ENCODE measurements at regions not wholly inside any gene's neighbourhood (a gene's known extent, or its start where the extent isn't known, plus 50 kb on each side); places are given as distances from the start of the nearest gene placed in this dataset.
"Not testable (repeated sequence)": the region's sequence is repeated elsewhere in the genome, so short reads cannot be mapped to it uniquely, and the experiment has no call there.

DNA sequence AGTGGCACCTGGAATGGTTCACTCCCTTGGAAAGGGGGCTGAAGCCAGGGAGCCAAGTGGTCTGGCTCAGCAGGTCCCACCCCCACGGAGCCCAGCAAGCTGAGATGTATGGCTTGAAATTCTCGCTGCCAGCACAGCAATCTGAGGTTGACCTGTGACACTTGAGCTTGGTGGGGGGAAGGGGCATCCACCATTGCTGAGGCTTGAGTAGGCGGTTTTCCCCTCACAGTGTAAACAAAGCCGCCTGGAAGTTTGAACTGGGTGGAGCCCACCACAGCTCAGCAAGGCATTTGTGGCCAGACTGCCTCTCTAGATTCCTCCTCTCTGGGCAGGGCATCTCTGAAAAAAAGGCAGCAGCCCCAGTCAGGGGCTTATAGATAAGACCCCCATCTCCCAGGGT, 228.2 kb upstream of the CRBN start:
- TF ChIP-seq RFX5 (IDR thresholded peaks at IDR 0.05; ENCODE audit: low read depth, low read length); MYC (IDR thresholded peaks at IDR 0.05; ENCODE audit: low read depth, low read length); MYC (CRISPR knock-in tag; IDR thresholded peaks at IDR 0.05; ENCODE audit: borderline replicate concordance, low read depth); ZNF707 (CRISPR knock-in tag; conservative IDR thresholded peaks at IDR 0.05); POLR2AphosphoS5 (IDR thresholded peaks at IDR 0.05; ENCODE audit: control insufficient read depth, insufficient read depth, low read depth, low read length); FOSL1 (tag; conservative IDR thresholded peaks at IDR 0.05); ZFP36 (IDR thresholded peaks at IDR 0.05; ENCODE audit: low read depth, low read length, partially characterized antibody); EZH2 (IDR thresholded peaks at IDR 0.05; ENCODE audit: borderline replicate concordance, low read depth, low read length); RCOR1 (IDR thresholded peaks at IDR 0.05; ENCODE audit: borderline replicate concordance in 1 of 2, low read depth in 2 of 2, low read length in 2 of 2): not testable (repeated sequence)
- TF ChIP-seq, protein P1, sequence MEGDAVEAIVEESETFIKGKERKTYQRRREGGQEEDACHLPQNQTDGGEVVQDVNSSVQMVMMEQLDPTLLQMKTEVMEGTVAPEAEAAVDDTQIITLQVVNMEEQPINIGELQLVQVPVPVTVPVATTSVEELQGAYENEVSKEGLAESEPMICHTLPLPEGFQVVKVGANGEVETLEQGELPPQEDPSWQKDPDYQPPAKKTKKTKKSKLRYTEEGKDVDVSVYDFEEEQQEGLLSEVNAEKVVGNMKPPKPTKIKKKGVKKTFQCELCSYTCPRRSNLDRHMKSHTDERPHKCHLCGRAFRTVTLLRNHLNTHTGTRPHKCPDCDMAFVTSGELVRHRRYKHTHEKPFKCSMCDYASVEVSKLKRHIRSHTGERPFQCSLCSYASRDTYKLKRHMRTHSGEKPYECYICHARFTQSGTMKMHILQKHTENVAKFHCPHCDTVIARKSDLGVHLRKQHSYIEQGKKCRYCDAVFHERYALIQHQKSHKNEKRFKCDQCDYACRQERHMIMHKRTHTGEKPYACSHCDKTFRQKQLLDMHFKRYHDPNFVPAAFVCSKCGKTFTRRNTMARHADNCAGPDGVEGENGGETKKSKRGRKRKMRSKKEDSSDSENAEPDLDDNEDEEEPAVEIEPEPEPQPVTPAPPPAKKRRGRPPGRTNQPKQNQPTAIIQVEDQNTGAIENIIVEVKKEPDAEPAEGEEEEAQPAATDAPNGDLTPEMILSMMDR (IDR thresholded peaks at IDR 0.05 in 2 of 3, conservative IDR thresholded peaks at IDR 0.05 in 1 of 3; ENCODE audit: insufficient read depth in 2 of 3, low read depth in 1 of 3, low read length in 3 of 3): not testable (repeated sequence)
- TF ChIP-seq, protein P2, sequence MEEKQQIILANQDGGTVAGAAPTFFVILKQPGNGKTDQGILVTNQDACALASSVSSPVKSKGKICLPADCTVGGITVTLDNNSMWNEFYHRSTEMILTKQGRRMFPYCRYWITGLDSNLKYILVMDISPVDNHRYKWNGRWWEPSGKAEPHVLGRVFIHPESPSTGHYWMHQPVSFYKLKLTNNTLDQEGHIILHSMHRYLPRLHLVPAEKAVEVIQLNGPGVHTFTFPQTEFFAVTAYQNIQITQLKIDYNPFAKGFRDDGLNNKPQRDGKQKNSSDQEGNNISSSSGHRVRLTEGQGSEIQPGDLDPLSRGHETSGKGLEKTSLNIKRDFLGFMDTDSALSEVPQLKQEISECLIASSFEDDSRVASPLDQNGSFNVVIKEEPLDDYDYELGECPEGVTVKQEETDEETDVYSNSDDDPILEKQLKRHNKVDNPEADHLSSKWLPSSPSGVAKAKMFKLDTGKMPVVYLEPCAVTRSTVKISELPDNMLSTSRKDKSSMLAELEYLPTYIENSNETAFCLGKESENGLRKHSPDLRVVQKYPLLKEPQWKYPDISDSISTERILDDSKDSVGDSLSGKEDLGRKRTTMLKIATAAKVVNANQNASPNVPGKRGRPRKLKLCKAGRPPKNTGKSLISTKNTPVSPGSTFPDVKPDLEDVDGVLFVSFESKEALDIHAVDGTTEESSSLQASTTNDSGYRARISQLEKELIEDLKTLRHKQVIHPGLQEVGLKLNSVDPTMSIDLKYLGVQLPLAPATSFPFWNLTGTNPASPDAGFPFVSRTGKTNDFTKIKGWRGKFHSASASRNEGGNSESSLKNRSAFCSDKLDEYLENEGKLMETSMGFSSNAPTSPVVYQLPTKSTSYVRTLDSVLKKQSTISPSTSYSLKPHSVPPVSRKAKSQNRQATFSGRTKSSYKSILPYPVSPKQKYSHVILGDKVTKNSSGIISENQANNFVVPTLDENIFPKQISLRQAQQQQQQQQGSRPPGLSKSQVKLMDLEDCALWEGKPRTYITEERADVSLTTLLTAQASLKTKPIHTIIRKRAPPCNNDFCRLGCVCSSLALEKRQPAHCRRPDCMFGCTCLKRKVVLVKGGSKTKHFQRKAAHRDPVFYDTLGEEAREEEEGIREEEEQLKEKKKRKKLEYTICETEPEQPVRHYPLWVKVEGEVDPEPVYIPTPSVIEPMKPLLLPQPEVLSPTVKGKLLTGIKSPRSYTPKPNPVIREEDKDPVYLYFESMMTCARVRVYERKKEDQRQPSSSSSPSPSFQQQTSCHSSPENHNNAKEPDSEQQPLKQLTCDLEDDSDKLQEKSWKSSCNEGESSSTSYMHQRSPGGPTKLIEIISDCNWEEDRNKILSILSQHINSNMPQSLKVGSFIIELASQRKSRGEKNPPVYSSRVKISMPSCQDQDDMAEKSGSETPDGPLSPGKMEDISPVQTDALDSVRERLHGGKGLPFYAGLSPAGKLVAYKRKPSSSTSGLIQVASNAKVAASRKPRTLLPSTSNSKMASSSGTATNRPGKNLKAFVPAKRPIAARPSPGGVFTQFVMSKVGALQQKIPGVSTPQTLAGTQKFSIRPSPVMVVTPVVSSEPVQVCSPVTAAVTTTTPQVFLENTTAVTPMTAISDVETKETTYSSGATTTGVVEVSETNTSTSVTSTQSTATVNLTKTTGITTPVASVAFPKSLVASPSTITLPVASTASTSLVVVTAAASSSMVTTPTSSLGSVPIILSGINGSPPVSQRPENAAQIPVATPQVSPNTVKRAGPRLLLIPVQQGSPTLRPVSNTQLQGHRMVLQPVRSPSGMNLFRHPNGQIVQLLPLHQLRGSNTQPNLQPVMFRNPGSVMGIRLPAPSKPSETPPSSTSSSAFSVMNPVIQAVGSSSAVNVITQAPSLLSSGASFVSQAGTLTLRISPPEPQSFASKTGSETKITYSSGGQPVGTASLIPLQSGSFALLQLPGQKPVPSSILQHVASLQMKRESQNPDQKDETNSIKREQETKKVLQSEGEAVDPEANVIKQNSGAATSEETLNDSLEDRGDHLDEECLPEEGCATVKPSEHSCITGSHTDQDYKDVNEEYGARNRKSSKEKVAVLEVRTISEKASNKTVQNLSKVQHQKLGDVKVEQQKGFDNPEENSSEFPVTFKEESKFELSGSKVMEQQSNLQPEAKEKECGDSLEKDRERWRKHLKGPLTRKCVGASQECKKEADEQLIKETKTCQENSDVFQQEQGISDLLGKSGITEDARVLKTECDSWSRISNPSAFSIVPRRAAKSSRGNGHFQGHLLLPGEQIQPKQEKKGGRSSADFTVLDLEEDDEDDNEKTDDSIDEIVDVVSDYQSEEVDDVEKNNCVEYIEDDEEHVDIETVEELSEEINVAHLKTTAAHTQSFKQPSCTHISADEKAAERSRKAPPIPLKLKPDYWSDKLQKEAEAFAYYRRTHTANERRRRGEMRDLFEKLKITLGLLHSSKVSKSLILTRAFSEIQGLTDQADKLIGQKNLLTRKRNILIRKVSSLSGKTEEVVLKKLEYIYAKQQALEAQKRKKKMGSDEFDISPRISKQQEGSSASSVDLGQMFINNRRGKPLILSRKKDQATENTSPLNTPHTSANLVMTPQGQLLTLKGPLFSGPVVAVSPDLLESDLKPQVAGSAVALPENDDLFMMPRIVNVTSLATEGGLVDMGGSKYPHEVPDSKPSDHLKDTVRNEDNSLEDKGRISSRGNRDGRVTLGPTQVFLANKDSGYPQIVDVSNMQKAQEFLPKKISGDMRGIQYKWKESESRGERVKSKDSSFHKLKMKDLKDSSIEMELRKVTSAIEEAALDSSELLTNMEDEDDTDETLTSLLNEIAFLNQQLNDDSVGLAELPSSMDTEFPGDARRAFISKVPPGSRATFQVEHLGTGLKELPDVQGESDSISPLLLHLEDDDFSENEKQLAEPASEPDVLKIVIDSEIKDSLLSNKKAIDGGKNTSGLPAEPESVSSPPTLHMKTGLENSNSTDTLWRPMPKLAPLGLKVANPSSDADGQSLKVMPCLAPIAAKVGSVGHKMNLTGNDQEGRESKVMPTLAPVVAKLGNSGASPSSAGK (IDR thresholded peaks at IDR 0.05): not testable (repeated sequence)
- TF ChIP-seq, protein P3, sequence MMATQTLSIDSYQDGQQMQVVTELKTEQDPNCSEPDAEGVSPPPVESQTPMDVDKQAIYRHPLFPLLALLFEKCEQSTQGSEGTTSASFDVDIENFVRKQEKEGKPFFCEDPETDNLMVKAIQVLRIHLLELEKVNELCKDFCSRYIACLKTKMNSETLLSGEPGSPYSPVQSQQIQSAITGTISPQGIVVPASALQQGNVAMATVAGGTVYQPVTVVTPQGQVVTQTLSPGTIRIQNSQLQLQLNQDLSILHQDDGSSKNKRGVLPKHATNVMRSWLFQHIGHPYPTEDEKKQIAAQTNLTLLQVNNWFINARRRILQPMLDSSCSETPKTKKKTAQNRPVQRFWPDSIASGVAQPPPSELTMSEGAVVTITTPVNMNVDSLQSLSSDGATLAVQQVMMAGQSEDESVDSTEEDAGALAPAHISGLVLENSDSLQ (IDR thresholded peaks at IDR 0.05): not testable (repeated sequence)

Measured in K562 (cell line).